DMS 273 treated with DMSO at 0.1 percent for 48 hours (cell line): ENCODE measurements at regions not wholly inside any gene's neighbourhood (a gene's known extent, or its start where the extent isn't known, plus 50 kb on each side); places are given as distances from the start of the nearest gene placed in this dataset.
"Not testable (repeated sequence)": the region's sequence is repeated elsewhere in the genome, so short reads cannot be mapped to it uniquely, and the experiment has no call there.

Source experiments
- DNase-seq: peaks from one replicate; lab custom pipeline; 2025; lab: John Stamatoyannopoulos, UW

DNA sequence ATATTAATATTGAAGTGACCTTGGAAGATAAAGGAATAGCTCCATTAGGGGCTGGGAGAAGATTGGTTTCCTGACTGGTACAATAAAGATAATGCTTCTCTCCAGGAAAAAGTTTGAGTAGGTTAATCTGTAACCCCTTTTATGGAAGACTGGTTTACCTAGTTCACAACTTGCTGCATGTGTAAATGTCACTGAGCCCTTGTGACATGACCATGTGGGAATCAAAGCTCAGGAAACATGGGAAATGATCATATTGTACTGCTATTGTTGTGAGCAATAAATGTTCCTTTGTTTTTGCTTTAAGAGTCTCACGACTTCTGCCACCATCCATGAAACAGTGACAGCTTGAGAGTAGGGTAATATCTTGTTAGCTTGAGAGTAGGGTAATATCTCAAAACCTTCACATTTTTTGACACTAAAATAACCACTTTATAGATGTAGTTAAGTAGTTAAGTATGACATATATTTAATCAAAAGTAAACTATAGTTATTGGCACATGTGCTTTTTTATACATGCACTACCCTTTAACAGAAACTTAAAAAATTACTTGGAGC lies 1338.6 kb downstream of the FSCB start:
- DNase-seq, result no peak

DNA sequence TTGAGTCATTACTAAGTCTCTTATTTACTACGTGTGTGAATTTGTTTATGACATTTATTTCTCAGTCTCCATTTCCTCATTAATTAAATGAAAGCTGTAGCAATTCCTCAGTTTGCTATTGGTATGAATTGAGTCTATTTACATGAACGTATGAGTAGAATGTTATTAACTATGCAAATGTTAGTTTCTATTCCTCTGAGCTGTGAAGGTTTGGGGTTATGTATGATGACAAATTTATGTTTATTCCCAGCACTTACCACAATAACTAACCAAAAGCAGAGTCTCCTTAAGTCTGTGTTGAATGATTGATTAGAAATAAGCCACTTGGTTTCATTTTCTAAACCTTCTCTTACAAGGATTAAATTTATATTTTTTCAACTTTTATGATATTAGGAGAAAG lies 1340.9 kb downstream of the FSCB start:
- DNase-seq, result no peak

DNA sequence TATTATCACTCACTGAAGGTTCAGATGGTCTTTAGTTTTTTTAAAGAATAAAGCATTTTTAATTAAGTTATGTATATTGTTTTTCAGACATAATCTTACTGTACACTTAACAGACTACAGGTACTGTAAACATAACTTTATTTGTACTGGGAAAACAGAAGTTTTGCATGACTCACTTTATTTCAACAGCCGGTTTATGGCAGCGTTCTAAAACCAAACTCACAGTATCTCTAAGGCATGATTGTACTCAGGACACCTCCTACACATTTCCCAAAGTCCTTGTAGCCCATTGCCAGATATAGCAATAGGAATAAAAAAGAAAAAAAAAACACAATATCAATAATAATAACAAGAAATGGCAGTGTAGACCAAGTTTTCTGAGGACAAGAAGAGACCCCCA lies 1341.4 kb downstream of the FSCB start:
- DNase-seq, result no peak

DNA sequence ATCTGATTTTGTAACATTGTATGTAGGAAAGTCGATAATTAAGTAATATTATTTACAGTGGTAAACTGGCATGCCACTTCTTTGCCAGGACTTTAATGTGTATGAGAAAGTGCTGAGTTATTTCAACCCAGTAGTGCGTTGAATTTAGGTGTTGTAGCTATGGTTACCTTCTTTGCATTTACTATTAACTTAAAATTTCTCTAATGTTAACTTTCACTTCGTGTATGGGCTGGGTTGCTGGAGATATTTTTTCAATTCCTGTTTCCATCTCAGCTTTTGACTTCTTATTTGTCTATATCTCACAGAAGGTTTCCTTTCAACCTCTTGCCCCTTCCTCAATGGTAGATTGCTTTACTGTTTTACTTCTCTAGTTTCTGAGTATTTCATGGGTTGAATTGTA lies 1345.6 kb downstream of the FSCB start:
- DNase-seq, result no peak

DNA sequence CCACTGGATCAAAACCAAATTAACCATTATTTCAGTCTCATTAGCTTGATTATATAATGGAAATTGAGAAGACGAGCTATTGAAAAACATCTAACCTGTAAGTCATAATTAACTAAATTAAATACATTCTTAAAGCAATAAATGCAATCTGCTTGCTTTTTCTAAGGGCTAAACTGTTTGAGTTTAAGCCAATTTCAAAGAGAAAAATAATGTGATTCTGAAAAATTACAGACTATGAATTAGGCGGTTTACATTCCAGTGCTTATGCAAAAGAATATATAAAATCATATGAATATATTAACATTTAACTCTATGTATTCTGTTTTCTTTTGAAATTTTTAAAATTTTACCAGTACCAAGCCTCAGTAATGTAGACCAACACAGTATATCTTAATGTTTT lies 1349.4 kb downstream of the FSCB start:
- no peak for DNase-seq

DNA sequence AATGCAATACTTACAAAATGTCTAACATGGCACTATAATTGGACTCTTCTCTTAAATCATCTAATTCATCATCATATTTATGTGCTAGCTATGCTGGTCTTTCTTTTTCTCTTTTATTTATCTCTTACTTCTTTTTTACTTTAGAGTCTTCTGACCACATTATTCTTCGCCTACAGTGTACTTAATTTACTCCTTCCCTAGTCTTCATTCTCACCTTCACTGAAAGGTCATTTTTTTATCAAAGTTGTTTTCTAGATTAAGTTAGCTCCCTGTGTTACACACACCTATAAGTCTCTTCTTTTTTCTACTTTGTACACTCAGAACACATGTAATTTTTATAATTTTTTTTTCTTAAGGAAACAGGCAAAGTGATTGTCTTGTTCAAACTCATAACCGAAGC lies 1351.2 kb downstream of the FSCB start:
- DNase-seq, result no peak

DNA sequence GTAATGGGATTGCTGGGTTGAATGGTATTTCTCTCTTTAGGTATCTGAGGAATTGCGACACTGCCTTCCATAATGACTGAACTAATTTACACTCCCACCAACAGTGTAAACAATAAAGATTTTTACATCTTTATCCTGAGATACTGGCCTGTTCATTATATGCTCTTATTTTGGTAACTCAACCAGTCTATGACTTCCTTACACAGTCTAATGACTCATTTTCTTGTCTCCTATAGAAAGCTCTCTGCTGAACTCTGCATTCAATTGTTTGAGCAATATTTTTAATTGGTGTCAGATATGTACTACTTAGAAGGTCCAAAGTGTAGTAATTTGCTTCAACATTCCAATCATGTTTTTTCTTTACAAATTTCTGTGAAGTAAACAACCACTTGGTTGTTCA lies 1351.8 kb downstream of the FSCB start:
- no peak for DNase-seq

DNA sequence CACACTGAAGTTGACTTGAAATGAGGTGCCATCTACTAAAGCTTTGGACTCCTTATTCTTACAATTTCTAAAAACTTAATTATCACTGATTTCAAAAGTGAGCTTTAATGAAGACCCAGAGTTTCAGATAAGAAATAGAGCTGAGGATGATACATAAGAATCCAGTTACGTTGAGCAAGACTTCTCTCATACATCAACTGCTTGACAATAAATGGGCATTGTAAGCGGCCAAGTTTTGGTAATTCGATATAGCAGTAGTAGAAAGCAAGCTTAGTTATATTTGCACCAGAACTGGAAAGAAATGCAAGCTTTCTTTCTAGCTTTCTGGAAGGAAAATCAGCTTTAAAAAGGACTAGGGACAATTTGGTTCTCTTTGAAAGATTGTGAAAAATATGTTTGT lies 1359.6 kb downstream of the FSCB start:
- DNase-seq, result no peak

DNA sequence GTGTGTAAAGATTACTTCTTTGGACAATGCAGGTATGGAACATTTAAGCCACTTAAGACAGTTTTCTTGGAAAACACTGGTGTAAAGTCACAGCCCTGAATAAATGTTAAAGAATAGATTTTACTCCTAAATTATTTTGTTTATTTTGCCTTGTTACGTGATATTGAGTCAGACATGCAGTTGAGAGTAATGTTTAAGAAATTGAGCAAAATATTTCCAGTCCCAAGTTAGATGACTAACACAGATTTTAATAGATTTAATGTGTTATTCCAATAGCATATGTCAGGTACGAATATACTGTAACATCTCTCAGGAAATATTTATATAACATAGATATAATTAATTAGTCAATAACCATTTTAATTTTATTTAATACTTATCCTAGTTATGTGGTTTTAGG lies 1361.7 kb downstream of the FSCB start:
- no peak for DNase-seq

DNA sequence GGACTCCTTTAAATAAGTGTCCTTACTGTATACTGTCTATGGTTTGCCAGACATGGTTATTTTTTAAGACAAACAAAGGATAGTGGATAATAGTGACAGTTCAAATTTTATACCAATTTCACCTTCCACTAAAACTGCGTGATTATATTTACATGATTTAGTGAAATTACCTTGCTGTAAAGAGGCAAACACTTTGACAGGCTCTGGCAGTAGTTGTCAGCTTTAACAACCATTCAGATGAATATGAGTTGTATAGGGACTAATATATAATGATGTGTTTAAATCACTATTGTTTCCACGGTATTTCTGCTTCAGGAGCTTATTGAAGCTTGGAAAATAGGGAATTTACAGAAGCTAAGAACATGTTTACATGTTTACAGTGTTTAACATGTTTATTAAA lies 1364.0 kb downstream of the FSCB start:
- DNase-seq, result no peak

DNA sequence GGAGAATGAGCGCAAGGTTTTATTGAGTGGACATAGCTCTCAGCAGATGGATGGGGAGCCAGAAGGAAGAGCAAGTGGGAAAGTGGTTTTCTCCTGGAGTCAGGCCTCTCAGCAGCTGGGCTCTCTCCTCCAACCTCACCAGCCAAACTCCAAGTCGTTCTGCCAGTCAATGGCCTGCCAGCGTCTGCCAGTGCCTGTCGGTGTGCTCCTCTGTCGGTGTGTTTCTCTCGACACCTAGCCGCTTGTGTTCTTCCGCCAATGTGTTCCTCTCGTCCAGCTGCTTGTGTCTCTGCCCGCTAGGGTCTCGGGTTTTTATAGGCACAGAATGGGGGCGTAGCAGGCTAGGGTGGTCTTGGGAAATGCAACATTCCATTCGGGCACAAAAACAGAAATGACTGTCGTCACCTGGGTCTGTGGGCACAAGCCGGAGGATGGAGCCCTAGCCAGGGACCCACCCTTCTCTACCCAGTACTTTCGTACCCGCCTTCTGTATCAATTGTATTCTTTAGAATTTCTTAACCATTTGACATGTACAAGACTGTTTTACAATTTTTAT lies 1365.4 kb downstream of the FSCB start:
- DNase-seq, result no peak

DNA sequence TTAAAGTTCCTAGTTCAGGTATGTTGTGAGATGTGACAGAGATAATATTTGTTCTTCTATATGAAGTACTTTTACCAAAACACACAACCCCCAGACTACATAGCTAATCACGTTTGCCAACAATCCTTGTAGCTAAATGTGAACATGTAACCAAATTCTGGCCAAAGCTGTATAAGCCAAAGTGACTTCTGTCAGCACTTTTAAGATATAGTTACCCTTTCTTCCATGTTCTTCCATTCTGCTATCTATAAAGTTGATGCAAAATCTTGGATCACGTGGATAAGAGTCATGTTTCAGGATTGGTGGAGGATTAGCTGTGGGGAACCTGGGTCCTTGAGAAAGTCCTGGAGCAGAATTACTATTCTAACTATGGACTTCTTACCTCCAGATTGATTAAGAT lies 1366.6 kb downstream of the FSCB start:
- DNase-seq, result no peak

DNA sequence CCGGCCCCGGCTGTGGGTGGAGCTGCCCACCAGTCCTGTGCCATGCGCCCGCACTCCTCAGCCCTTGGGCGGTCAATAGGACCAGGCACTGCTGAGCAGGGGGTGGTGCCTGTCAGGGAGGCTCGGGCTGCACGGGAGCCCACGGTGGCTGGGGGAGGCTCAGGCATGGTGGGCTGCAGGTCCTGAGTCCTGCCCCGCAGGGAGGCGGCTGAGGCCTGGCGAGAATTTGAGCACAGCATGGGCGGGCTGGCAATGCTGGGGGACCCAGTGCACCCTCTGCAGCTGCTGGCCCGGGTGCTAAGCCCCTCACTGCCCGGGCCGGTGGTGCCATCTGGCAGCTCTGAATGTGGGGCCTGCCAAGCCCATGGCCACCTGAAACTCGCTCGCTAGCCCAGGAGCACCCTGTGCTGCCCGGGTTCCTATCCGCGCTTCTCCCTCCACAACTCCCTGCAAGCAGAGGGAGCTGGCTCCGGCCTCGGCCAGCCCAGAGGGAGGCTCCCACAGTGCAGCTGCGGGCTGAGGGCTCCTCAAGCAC lies 1371.1 kb downstream of the FSCB start:
- DNase-seq, result no peak

DNA sequence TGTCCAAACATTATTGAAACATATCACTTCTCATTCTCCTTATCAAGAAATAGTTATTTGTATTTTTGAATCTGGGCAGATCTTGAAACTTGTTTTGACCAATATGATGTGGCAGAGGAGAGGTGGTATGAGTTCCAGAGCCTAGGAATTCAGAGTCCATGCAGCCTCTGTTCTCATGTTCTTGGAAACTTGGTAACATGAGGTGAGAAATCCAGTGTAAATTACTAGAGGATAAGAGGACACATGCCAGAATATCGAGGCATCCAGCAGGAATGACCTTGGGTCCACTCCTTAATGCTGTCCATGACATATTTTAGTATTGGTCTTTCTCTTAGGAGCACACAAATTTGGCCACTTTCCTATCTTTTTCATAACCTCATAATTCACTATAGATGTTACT lies 1374.6 kb downstream of the FSCB start:
- DNase-seq, result no peak

DNA sequence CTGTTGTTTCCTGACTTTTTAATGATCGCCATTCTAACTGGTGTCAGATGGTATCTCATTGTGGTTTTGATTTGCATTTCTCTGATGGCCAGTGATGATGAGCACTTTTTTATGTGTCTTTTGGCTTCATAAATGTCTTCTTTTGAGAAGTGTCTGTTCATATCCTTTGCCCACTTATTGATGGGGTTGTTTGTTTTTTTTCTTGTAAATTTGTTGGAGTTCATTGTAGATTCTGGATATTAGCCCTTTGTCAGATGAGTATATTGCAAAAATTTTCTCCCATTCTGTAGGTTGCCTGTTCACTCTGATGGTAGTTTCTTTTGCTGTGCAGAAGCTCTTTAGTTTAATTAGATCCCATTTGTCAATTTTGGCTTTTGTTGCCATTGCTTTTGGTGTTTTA lies 1378.7 kb downstream of the FSCB start:
- not testable (repeated sequence) for DNase-seq

DNA sequence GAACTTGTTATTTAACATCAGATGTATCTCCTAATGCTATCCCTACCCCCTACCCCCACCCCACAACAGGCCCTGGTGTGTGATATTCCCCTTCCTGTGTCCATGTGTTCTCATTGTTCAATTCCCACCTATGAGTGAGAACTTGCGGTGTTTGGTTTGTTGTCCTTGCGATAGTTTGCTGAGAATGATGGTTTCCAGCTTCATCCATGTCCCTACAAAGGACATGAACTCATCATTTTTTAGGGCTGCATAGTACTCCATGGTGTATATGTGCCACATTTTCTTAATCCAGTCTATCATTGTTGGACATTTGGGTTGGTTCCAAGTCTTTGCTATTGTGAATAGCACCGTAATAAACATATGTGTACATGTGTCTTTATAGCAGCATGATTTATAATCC lies 1379.2 kb downstream of the FSCB start:
- DNase-seq, result not testable (repeated sequence)

DNA sequence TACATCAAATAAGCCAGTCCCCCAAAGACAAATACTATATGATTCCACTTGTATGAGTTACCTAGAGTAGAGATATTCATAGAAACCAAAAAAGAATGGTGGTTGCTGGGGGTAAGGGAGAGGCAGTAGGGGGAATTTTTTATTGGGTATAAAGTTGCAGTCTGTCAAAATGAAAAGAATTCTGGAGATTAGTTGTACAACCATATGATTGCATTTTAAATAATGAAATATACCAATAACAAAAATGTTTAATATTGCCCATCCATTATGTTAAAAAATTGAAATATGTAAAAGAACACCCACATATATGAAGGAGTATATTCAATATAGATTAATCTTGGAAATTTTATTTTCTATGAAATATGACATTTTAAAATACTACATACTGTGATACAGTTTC lies 1383.5 kb downstream of the FSCB start:
- DNase-seq, result no peak

DNA sequence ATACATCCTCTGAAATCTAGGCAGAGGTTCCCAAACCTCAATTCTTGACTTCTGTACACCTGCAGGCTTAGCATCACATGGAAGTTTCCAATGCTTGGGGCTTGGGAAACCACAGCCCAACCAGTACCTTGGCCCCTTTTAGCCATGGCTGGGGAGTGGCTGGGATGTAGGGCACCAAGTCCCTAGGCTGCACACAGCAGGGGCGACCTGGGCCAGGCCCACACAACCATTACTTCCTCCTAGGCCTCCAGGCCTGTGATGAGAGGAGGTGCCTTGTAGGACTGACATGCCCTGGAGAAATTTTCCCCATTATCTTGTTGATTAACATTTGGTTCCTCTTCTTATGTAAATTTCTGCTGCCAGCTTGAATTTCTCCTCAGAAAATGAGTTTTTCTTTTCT lies 1387.4 kb downstream of the FSCB start:
- DNase-seq, result no peak

DNA sequence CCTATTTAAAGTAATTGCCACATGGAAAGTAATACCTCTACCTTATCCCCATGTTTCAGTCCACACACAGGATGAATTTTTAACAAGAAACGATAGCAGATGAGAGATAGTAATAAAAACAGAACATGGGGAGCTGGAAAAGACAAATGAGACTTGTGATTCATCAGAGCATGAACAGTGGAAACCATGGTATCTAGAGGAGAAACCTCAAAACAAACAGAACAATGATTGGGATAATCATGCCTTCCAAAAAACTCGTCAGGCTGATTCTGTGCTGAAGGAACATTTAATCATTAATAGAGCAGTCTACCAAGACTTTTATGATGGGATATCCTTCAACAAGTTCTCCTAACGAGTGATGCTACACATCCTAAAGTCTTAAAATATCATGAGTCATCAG lies 1390.7 kb downstream of the FSCB start:
- DNase-seq, result no peak

DNA sequence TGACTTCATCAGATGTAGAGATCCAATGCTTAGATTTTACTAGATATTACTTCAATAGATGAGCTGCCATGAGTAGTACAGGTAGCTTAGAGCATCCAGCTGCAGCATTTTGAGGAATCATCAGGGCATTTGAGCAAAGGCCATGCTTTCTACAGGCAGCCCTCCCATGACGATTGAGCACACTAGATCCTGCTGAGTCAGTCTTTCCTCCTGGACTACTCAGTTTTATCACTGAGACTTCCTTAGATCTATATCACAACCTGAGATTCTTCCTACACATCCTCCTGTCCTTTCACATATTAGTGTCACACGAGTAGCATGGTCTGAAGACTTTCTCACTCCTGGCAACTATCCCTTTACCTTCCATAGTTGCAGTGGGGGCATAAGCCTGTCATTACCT lies 1401.8 kb downstream of the FSCB start:
- DNase-seq, result no peak

DNA sequence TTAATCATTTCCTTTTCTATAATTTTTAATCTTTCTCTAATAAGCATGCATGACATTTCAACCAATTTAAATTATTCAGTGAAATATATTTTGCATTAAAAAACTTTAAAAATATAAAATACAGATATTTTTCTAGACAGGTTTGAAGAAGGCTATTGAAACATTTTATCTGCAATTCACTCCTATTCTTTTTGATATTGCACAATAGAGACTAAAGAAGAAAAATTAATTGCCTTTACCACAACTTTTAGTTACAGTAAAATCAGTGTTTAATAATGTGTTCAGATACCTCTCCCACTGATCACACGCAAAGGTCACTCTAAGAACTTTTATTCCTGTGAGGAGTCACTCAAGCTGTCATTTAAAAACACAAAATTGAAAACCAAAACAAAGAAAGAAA lies 1416.7 kb downstream of the FSCB start:
- DNase-seq, result no peak

DNA sequence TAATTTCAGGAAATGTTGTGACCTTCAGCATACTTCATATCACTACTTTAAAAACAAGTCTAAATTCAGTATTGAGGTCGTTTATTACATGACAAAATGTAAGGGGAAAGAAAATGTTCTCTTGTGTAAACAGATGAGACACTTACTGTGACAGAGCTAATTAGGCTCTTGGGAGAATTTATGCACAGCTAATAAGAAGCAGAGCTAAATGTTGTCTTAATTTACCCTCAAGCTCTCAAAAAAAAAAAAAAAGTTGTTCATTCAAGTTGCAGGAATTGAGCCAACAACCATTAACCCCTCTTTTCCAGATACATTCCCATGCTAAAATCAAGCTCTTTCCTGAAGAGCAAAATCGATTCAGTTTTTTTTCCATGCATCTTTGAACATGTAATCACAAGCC lies 1419.4 kb downstream of the FSCB start:
- no peak for DNase-seq

DNA sequence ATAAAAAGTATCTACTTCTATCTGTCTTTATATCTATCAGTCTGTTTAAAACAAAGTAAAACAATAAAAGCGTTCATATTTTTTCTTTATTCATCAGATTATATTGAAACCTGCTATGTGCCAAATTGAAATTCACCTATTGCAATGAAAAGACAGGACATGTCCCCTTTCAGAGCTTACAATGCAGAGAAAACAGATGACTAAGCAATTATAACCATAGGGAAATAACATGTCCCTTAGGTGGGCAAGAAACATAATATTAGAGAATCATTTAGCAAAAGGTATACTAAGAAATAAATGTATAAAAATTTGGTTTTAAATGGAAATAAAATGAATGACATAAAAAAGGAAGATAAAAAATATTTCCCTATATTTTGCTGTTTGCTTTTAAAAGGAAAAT lies 1421.3 kb downstream of the FSCB start:
- DNase-seq, result no peak

DNA sequence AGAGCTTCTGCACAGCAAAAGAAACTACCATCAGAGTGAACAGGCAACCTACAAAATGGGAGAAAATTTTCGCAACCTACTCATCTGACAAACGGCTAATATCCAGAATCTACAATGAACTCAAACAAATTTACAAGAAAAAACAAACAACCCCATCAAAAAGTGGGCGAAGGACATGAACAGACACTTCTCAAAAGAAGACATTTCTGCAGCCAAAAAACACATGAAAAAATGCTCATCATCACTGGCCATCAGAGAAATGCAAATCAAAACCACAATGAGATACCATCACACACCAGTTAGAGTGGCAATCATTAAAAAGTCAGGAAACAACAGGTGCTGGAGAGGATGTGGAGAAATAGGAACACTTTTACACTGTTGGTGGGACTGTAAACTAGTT lies 1439.7 kb downstream of the FSCB start:
- not testable (repeated sequence) for DNase-seq
